Pancreas (tissue), 10 donors: ENCODE measurements at regions not wholly inside any gene's neighbourhood (a gene's known extent, or its start where the extent isn't known, plus 50 kb on each side); places are given as distances from the start of the nearest gene placed in this dataset.

Experiments used
- ATAC-seq, 4 donors: fragments of 200-7000 bp; cut with Tn5 transposase; one replicate each; pipeline versions ENCODE4 v1.8.0 to v1.9.1; 2020; ENCODE audit warnings: mild to moderate bottlenecking in 4 of 4, moderate library complexity in 4 of 4
- DNase-seq, 6 donors: peaks; one replicate each; pipeline ENCODE4 v3.0.0-alpha.2; 2020
- FAIRE-seq: peaks from 2 replicates; lab custom pipeline; 2012; peaks lifted over from hg19 to GRCh38; lab: Jason Lieb, UNC
- H3K27ac ChIP-seq, 4 donors: fragments of 200-600 bp; sonication (generic); 1 replicate in 3 of 4; 2 replicates in 1 of 4; pipeline versions ENCODE4 v1.5.0 to v1.8.0; 2020
- H3K27me3 ChIP-seq, 4 donors: fragments of 200-600 bp; one replicate each; pipeline ENCODE4 v1.8.0; 2021
- H3K36me3 ChIP-seq, 3 donors: fragments of 200-600 bp; sonication (generic) in 1 of 3; one replicate each; pipeline versions ENCODE4 v1.5.0 to v1.8.0; 2020 to 2021
- H3K4me1 ChIP-seq, 3 donors: fragments of 200-600 bp; one replicate each; pipeline ENCODE4 v1.8.0; 2021
- H3K4me3 ChIP-seq, 4 donors: fragments of 200-600 bp; sonication (generic) in 2 of 4; one replicate each; pipeline versions ENCODE4 v1.5.0 to v1.8.0; 2020 to 2021
- H3K9me3 ChIP-seq, 4 donors: fragments of 200-600 bp; one replicate each; pipeline ENCODE4 v1.8.0; 2021
- CTCF ChIP-seq, 4 donors: fragments of 200-600 bp; sonication (generic) in 3 of 4; IDR thresholded peaks; one replicate each; pipeline versions ENCODE4 v1.5.0 to v1.8.0; 2021; ENCODE audit warnings: antibody characterized with exemption in 4 of 4
- WGBS, 2 donors: extraction: QIAGEN DNeasy Blood & Tissue Kit; methylation state at CpG; one replicate each; pipeline ENCODE4 v1.1.7; 2013; 5-methylcytosine and 5-hydroxymethylcytosine counted together
- intact Hi-C, 3 donors: fragments of 100-400 bp; cut with DNase I; formaldehyde crosslinking; loops; one replicate each; pipeline versions ENCODE4 v1.11.1 to v1.14.2; 2022
- donor health status: healthy with polysubstance abuse.
- donor health status: DM: no; HTN: no; CAD: no; lungs with moderate emphysema.
- donor health status: DM: no; HTN: no; CAD: no.
- donor health status: control.
- donor health status: control.
- donor health status: Bipolar disorder and iron deficiency.
- donor health status: DM: yes; HTN: yes; CAD: no.
- donor health status: DM: no; HTN: no; CAD: no.
- donor health status: DM: no; HTN: no; CAD: no.
- donor health status: DM: yes; HTN: yes; CAD: no.

- FAIRE-seq: no peak
- TF ChIP-seq CTCF (IDR thresholded peaks at IDR 0.05): no peak
These were observed 86.1 kb upstream of the PPP2R2D start for GRCh38 chr10:131814567-131815265.

GRCh38 chr10:131815266-131816156 is 85.3 kb upstream of the PPP2R2D start:
- Histone ChIP-seq H3K4me1 (no peaks in the 10 kb centered on the region), H3K9me3 (no peaks in the 10 kb centered on the region), H3K27ac (no peak overlapping the region), H3K36me3 (no peaks in the 10 kb centered on the region), H3K27me3 (peaks cover 0 to 3% (median 0%) of the 10 kb centered on the region in 4 donors), H3K4me3 (no peak overlapping the region)
- ATAC-seq (no peak), FAIRE-seq (no peak), DNase-seq (no peak)
- 31 to 41% methylated on average over 13 of the region's 13 CpGs for WGBS, 2 donors
- intact Hi-C loops: no loop called here
- TF ChIP-seq CTCF (IDR thresholded peaks at IDR 0.05): no peak

More at GRCh38 chr10:131814567-131815265, 86.1 kb upstream of the PPP2R2D start:
- no peaks in the 10 kb centered on the region for H3K4me1 ChIP-seq
- no peak overlapping the region for H3K27ac ChIP-seq
- intact Hi-C loops: no loop called here
- no peaks in the 10 kb centered on the region for H3K9me3 ChIP-seq
- DNase-seq: peak in 1 of 6 donors; percentile 3
- ATAC-seq: peak in 1 of 4 donors; percentile 14
- no peaks in the 10 kb centered on the region for H3K36me3 ChIP-seq
- WGBS, 2 donors: 35 to 45% methylated on average over 24 of the region's 24 CpGs
- H3K27me3 ChIP-seq: peaks cover 0 to 3% (median 0%) of the 10 kb centered on the region in 4 donors
- H3K4me3 ChIP-seq: no peak overlapping the region

GRCh38 chr10:131816157-131816775 is 84.5 kb upstream of the PPP2R2D start:
- intact Hi-C loops: no loop called here
- no peak for TF ChIP-seq CTCF (IDR thresholded peaks at IDR 0.05)
- no peak overlapping the region for H3K4me3 ChIP-seq
- H3K4me1 ChIP-seq: no peaks in the 10 kb centered on the region
- no peaks in the 10 kb centered on the region for H3K9me3 ChIP-seq
- DNase-seq (peak in 1 of 6 donors; percentile 3), ATAC-seq (no peak), FAIRE-seq (no peak)
- WGBS, 2 donors: 45 to 52% methylated on average over 17 of the region's 17 CpGs
- no peaks in the 10 kb centered on the region for H3K36me3 ChIP-seq
- H3K27me3 ChIP-seq: peaks cover 0 to 3% (median 0%) of the 10 kb centered on the region in 4 donors
- H3K27ac ChIP-seq: no peak overlapping the region

DNA sequence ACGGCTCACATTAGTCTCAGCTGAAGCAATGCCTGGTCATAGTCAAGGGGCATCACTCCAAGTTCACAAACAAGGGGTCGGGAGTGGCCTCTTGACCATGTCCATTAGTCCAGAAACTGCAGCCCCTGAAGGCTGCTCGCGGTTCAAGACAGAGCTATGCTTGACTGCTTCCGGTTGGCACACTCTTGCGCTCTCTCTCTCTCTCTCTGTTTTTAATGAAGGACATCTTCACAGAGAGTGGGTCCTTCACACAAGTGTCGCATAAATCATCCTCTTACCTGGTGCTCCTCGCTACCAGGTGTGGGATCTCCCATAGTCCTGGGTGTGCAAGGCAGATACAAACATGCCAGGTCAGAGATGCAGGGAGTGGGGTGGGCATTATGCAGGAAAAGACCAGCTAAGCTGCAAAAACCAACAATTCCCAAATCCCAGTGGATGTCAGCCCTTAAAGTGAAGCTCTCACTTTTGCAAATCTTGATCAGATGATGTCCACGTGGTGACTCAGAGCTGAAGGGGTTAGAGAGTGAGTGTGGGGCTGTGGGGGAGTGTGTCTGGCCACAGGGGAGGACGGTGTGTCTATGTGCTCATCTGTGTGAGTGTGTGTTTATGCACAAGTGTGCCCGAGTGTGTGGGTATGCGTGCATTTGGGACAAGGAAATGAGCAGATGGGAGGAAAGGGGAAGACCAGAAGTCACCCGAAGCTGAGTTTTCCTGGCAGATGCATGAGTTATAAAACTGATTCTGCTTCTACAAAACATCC is 83.7 kb upstream of the PPP2R2D start:
- Histone ChIP-seq H3K27ac (no peak overlapping the region), H3K9me3 (no peaks in the 10 kb centered on the region), H3K4me1 (no peaks in the 10 kb centered on the region), H3K4me3 (no peak overlapping the region), H3K36me3 (no peaks in the 10 kb centered on the region), H3K27me3 (peaks cover 0 to 3% (median 0%) of the 10 kb centered on the region in 4 donors)
- FAIRE-seq: no peak
- TF ChIP-seq CTCF (IDR thresholded peaks at IDR 0.05): no peak
- peak in 1 of 6 donors; percentile 2 for DNase-seq
- 31 to 65% methylated on average over 13 of the region's 13 CpGs for WGBS, 2 donors
- ATAC-seq: no peak
- intact Hi-C loops: no loop called here
